ENCODE measurements at regions not wholly inside any gene's neighbourhood (a gene's known extent, or its start where the extent isn't known, plus 50 kb on each side); places are given as distances from the start of the nearest gene placed in this dataset.

DNA sequence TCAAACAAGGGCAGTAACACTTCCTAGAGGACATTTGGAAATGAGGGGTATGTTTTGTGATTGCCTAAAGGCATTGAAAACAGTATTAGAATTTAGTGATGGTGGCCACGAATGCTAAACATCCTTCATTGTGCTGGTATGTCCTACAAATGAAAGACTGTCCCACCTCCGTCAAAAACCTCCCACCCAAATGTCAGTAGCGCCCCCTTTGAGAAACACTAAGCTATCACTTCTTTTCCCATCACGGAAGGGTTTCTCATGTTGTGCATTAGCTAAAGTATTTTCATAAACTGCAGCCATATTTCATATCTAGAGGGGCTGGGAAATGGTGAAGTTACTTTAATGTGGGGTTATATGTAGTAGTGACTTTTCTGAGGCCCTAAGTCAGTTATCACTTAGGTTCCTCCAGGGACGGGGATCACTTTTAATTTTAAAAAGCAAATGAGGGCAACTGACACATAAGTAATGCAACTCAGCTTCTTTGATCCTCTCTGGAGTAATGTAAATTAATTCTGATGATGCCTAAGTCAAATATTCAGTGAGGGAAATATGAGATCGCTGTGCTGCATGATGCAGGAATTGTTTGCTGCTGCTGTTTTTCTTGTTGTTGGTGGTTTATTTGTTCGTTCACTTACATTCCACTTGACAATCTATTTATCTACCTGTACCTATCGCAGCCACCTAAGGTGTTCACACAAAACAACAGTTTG, 1403.4 kb upstream of the TENM4 start:
- DNase-seq (ENCODE audit: low read depth), result no peak
- Histone ChIP-seq H3K9me3 (ENCODE audit: control insufficient read depth, low read length) (no peaks in the 10 kb centered on the region), H3K36me3 (ENCODE audit: control insufficient read depth, insufficient read depth, low read length, severe bottlenecking) (no peaks in the 10 kb centered on the region), H3K4me3 (ENCODE audit: low read length) (no peak overlapping the region), H3K27me3 (replicated peaks; ENCODE audit: control insufficient read depth, insufficient read depth, low read length) (no peaks in the 10 kb centered on the region), H3K9ac (ENCODE audit: low read length) (no peak overlapping the region), H3K4me1 (ENCODE audit: control insufficient read depth, insufficient read depth, low read length) (peaks cover 13% of the 10 kb centered on the region)

DNA sequence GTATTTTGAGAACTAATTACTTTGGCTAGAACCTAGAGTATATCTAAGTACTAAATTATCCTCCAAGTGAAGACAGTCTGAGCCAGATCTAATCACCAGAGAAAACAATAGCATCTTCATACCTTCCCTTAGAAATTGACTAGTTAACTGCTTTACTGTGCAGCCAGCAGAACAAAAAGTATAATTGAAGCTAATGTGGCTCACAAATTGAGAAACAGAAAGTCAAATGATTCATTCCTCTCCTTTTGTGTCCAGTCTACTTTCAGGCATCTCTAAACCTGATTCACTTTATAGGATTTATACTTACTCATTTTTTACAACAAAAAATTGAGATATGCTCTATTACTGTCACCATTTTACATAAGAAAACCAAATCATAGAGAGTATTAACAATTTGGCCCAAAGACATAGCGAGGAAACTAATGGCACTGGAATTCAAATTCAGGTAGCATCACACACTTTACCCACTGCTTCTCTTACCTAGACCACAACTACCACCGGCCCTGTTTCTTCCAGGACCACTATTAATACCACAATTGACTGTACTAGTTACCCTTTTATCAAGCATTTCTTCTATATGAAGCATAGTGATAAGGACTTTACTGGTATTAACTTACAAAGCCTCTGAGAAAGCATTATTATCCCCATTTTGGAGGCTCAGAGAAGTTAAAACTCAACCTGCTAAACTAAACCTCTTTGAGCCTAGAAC, 1402.6 kb upstream of the TENM4 start:
- Histone ChIP-seq H3K4me3 (ENCODE audit: low read length) (no peak overlapping the region), H3K4me1 (ENCODE audit: control insufficient read depth, insufficient read depth, low read length) (peaks cover 13% of the 10 kb centered on the region), H3K9me3 (ENCODE audit: control insufficient read depth, low read length) (no peaks in the 10 kb centered on the region), H3K27me3 (replicated peaks; ENCODE audit: control insufficient read depth, insufficient read depth, low read length) (no peaks in the 10 kb centered on the region), H3K9ac (ENCODE audit: low read length) (no peak overlapping the region), H3K36me3 (ENCODE audit: control insufficient read depth, insufficient read depth, low read length, severe bottlenecking) (no peaks in the 10 kb centered on the region)
- no peak for DNase-seq (ENCODE audit: low read depth)

DNA sequence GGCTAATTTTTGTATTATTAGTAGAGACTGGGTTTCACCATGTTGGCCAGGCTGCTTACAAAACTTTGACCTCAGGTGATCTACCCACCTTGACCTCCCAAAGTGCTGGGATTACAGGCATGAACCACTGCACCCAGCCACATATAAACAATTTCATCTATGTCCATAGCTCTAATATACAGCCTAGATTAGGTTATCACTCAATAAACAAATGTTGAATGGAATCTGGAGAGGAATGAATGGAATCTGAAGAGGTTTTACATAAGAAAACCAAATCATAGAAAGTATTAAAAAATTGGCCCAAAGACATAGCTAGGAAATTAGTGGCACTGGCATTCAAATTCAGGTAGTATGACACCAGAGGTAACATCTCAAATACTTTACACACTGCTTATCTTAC, 1401.4 kb upstream of the TENM4 start:
- DNase-seq (ENCODE audit: low read depth), result no peak
- no peaks in the 10 kb centered on the region for H3K9me3 ChIP-seq (ENCODE audit: control insufficient read depth, low read length)
- no peaks in the 10 kb centered on the region for H3K27me3 ChIP-seq (replicated peaks; ENCODE audit: control insufficient read depth, insufficient read depth, low read length)
- peaks cover 13% of the 10 kb centered on the region for H3K4me1 ChIP-seq (ENCODE audit: control insufficient read depth, insufficient read depth, low read length)
- no peak overlapping the region for H3K9ac ChIP-seq (ENCODE audit: low read length)
- H3K4me3 ChIP-seq (ENCODE audit: low read length), result no peak overlapping the region
- no peaks in the 10 kb centered on the region for H3K36me3 ChIP-seq (ENCODE audit: control insufficient read depth, insufficient read depth, low read length, severe bottlenecking)

DNA sequence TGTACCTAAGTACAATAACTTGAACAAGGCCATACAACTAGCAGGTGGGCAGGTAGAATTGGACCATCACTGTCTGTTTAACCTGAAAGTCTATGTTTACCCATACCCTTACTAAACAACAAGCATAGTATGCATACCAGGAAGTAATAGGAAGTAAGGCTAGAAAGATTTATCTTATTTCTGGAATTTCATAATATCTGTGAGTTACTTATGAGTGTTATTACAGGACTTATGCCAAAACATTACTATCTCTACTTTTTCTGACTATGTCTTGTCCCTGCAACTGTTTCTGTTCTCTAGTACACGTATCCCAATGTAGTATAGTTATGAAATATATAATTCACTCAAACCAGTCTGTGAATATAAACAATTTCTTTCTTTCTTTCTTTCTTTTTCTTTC, 1400.8 kb upstream of the TENM4 start:
- no peak for DNase-seq (ENCODE audit: low read depth)
- H3K27me3 ChIP-seq (replicated peaks; ENCODE audit: control insufficient read depth, insufficient read depth, low read length), result no peaks in the 10 kb centered on the region
- H3K36me3 ChIP-seq (ENCODE audit: control insufficient read depth, insufficient read depth, low read length, severe bottlenecking), result no peaks in the 10 kb centered on the region
- peaks cover 13% of the 10 kb centered on the region for H3K4me1 ChIP-seq (ENCODE audit: control insufficient read depth, insufficient read depth, low read length)
- H3K9me3 ChIP-seq (ENCODE audit: control insufficient read depth, low read length), result no peaks in the 10 kb centered on the region
- H3K9ac ChIP-seq (ENCODE audit: low read length), result no peak overlapping the region
- no peak overlapping the region for H3K4me3 ChIP-seq (ENCODE audit: low read length)

DNA sequence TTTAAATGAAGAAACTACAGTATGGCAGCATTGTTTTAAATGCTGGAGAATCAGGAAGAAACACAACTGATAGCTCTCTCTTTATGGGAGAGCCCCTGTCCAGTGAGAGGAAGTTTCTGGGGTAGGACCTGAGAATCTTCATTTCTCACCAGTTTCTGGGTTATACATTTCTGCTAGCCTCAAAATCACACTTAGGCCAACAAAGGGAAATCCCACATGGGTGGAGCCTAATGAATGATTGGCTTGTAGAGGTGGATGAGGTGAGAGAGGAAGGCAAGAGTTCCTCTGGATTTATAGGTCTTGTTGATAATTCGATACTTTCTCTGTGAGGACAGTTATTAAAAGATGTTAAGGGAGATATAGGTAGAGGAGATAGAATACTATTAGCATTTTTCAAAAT, 1397.3 kb upstream of the TENM4 start:
- no peaks in the 10 kb centered on the region for H3K36me3 ChIP-seq (ENCODE audit: control insufficient read depth, insufficient read depth, low read length, severe bottlenecking)
- no peaks in the 10 kb centered on the region for H3K27me3 ChIP-seq (replicated peaks; ENCODE audit: control insufficient read depth, insufficient read depth, low read length)
- H3K9me3 ChIP-seq (ENCODE audit: control insufficient read depth, low read length), result no peaks in the 10 kb centered on the region
- no peak overlapping the region for H3K4me3 ChIP-seq (ENCODE audit: low read length)
- DNase-seq (ENCODE audit: low read depth), result no peak
- peaks cover 13% of the 10 kb centered on the region for H3K4me1 ChIP-seq (ENCODE audit: control insufficient read depth, insufficient read depth, low read length)
- H3K9ac ChIP-seq (ENCODE audit: low read length), result no peak overlapping the region

DNA sequence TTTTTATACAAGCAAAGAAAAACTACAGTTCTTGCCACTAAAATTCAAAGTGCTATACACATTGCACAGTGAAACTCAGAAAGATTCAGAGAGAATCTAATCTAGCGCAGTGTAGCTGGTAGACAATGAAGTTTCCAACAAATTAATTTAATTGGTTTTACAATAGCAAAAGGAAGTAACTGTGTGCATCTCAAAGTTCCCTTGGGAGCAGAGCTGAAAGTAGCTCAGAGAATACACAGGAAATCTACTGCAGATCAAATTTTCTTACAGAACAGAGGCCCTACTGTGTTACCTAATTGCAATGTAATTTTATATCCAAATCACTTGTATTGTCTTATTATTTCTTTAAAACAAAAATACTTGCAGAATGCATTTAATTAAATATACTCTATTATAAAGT, 1396.2 kb upstream of the TENM4 start:
- Histone ChIP-seq H3K27me3 (replicated peaks; ENCODE audit: control insufficient read depth, insufficient read depth, low read length) (no peaks in the 10 kb centered on the region), H3K4me3 (ENCODE audit: low read length) (no peak overlapping the region), H3K36me3 (ENCODE audit: control insufficient read depth, insufficient read depth, low read length, severe bottlenecking) (no peaks in the 10 kb centered on the region), H3K9ac (ENCODE audit: low read length) (no peak overlapping the region), H3K4me1 (ENCODE audit: control insufficient read depth, insufficient read depth, low read length) (peaks cover 8% of the 10 kb centered on the region), H3K9me3 (ENCODE audit: control insufficient read depth, low read length) (no peaks in the 10 kb centered on the region)
- DNase-seq (ENCODE audit: low read depth), result no peak

DNA sequence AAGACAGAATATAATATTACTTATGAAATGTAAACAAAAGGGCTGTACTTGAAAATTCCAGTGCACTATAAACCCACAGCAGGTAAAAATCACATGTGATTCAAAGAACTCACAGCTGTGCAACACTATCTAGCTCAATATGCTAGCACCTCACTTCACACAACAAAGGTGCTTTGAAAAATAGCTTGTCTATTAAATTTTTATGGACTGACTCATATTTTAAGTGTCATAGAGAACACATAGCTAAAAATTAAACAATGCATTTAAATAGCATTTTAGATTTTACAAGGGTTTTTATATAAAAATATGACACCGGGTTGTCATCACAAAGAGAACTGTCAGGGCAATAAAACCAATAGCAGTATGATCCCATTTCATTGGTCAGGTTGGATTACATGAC, 1390.5 kb upstream of the TENM4 start:
- Histone ChIP-seq H3K9me3 (ENCODE audit: control insufficient read depth, low read length) (no peaks in the 10 kb centered on the region), H3K4me3 (ENCODE audit: low read length) (no peak overlapping the region), H3K36me3 (ENCODE audit: control insufficient read depth, insufficient read depth, low read length, severe bottlenecking) (no peaks in the 10 kb centered on the region), H3K9ac (ENCODE audit: low read length) (no peak overlapping the region), H3K4me1 (ENCODE audit: control insufficient read depth, insufficient read depth, low read length) (no peaks in the 10 kb centered on the region), H3K27me3 (replicated peaks; ENCODE audit: control insufficient read depth, insufficient read depth, low read length) (peaks cover 5% of the 10 kb centered on the region)
- DNase-seq (ENCODE audit: low read depth), result no peak

DNA sequence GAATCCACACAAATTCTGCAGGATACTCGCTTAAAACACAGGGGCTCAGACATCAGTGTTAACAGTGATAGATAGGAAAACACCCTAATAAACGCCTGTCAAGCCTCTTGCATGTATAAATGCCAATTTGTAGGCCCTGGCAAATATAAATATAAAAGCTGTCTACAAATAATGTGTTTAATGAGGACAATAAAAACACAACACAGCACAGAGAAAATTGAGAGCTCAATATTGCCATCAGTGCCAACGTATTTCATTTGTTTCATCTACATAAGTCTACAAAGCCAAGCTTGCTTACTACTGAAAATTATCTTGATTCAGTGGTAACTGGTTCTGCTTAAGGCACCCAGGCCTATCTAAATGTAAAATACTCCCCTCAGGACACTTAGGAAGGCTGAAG, 1387.0 kb upstream of the TENM4 start:
- no peaks in the 10 kb centered on the region for H3K9me3 ChIP-seq (ENCODE audit: control insufficient read depth, low read length)
- no peak for DNase-seq (ENCODE audit: low read depth)
- no peak overlapping the region for H3K4me3 ChIP-seq (ENCODE audit: low read length)
- H3K4me1 ChIP-seq (ENCODE audit: control insufficient read depth, insufficient read depth, low read length), result no peaks in the 10 kb centered on the region
- no peaks in the 10 kb centered on the region for H3K36me3 ChIP-seq (ENCODE audit: control insufficient read depth, insufficient read depth, low read length, severe bottlenecking)
- peaks cover 5% of the 10 kb centered on the region for H3K27me3 ChIP-seq (replicated peaks; ENCODE audit: control insufficient read depth, insufficient read depth, low read length)
- no peak overlapping the region for H3K9ac ChIP-seq (ENCODE audit: low read length)

DNA sequence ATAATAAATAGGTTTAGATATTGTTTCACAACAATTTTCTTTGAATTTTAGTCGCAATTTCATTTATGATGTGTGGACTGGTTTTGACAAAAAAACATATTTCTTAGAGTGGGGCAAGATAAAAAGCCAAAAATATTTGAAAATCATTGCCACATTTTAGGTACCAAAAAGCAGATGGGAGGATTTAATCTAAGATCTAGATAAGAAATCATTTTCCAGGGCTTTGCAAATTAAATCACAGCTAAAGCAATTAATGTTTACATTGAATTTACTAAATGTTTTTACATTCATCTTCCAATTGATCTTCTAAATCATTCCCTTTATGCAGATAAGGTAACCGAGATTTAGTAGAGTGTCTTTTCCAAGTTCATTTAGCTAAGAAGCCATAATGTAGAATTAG, 1386.0 kb upstream of the TENM4 start:
- no peak overlapping the region for H3K4me3 ChIP-seq (ENCODE audit: low read length)
- no peak overlapping the region for H3K9ac ChIP-seq (ENCODE audit: low read length)
- DNase-seq (ENCODE audit: low read depth), result no peak
- no peaks in the 10 kb centered on the region for H3K36me3 ChIP-seq (ENCODE audit: control insufficient read depth, insufficient read depth, low read length, severe bottlenecking)
- H3K9me3 ChIP-seq (ENCODE audit: control insufficient read depth, low read length), result no peaks in the 10 kb centered on the region
- H3K4me1 ChIP-seq (ENCODE audit: control insufficient read depth, insufficient read depth, low read length), result no peaks in the 10 kb centered on the region
- H3K27me3 ChIP-seq (replicated peaks; ENCODE audit: control insufficient read depth, insufficient read depth, low read length), result peaks cover 5% of the 10 kb centered on the region

DNA sequence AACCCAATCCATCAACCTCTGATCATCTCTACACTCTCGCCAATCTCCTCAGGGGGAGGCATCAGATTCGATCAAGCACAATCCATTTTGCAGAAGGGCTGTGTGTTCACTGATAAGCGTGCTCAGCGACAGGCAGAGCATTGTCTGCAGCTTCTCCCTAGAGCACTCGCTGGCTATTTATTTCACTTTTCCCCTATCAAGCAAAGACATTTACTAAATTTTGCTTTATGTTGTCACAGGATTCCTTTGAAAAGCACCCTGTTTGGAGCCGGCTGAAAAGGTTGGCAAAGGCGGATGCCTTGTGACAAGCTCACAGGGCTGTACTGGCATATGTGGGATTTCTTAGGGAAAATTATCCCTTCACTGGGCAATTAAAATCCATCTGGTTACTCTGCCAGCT, 1381.5 kb upstream of the TENM4 start:
- Histone ChIP-seq H3K27me3 (replicated peaks; ENCODE audit: control insufficient read depth, insufficient read depth, low read length) (no peaks in the 10 kb centered on the region), H3K9ac (ENCODE audit: low read length) (no peak overlapping the region), H3K4me1 (ENCODE audit: control insufficient read depth, insufficient read depth, low read length) (no peaks in the 10 kb centered on the region), H3K4me3 (ENCODE audit: low read length) (no peak overlapping the region), H3K9me3 (ENCODE audit: control insufficient read depth, low read length) (no peaks in the 10 kb centered on the region), H3K36me3 (ENCODE audit: control insufficient read depth, insufficient read depth, low read length, severe bottlenecking) (no peaks in the 10 kb centered on the region)
- DNase-seq (ENCODE audit: low read depth), result no peak

DNA sequence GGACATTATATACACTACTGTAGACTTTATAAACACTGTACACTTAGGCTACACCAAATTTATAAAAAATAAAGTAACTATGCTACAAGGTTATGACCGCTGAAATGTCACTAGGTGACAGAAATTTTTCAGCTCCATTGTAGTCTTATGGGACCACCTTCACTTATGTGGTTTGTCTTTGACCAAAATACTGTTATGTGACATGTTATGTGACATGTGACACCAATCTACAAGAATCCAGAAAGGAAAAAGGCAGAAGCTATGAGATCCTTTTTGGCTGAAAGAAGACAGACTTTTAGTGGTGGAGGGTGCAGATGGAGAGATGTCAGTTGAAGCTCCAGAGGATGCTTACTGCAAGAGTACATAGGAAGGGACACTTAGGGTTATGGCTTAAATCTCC, 1378.4 kb upstream of the TENM4 start:
- H3K36me3 ChIP-seq (ENCODE audit: control insufficient read depth, insufficient read depth, low read length, severe bottlenecking), result no peaks in the 10 kb centered on the region
- H3K4me1 ChIP-seq (ENCODE audit: control insufficient read depth, insufficient read depth, low read length), result no peaks in the 10 kb centered on the region
- no peaks in the 10 kb centered on the region for H3K27me3 ChIP-seq (replicated peaks; ENCODE audit: control insufficient read depth, insufficient read depth, low read length)
- no peak for DNase-seq (ENCODE audit: low read depth)
- no peak overlapping the region for H3K4me3 ChIP-seq (ENCODE audit: low read length)
- no peak overlapping the region for H3K9ac ChIP-seq (ENCODE audit: low read length)
- H3K9me3 ChIP-seq (ENCODE audit: control insufficient read depth, low read length), result no peaks in the 10 kb centered on the region

DNA sequence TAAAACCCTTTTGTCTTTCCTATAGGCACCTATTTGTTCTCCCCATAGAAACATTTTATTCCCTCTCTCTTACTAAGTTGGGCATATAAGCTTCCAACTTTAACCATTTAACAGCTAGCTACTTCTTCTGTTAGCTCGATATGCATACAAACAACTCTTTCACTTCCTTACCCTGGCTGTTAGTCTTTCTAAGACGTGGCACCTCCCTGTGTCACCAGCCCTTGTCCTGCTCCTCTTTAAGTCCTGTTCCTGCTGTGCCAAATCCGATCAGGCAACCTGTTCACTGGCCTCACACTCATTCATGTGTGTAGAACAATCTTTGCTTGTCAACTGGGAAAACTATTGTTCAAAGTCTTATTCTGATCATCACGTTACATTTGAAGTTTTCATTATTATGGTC, 1376.1 kb upstream of the TENM4 start:
- H3K9me3 ChIP-seq (ENCODE audit: control insufficient read depth, low read length), result no peaks in the 10 kb centered on the region

More for the DNA sequence above, 1376.1 kb upstream of the TENM4 start:
- Histone ChIP-seq H3K4me1 (ENCODE audit: control insufficient read depth, insufficient read depth, low read length) (no peaks in the 10 kb centered on the region), H3K27me3 (replicated peaks; ENCODE audit: control insufficient read depth, insufficient read depth, low read length) (no peaks in the 10 kb centered on the region), H3K4me3 (ENCODE audit: low read length) (no peak overlapping the region), H3K36me3 (ENCODE audit: control insufficient read depth, insufficient read depth, low read length, severe bottlenecking) (no peaks in the 10 kb centered on the region), H3K9ac (ENCODE audit: low read length) (no peak overlapping the region)
- no peak for DNase-seq (ENCODE audit: low read depth)

Data from adipocyte (in vitro differentiated cells).